Astrocyte (in vitro differentiated cells and primary cell): ENCODE measurements at regions not wholly inside any gene's neighbourhood (a gene's known extent, or its start where the extent isn't known, plus 50 kb on each side); places are given as distances from the start of the nearest gene placed in this dataset.
A peak's percentile ranks its signal among the peaks of the same experiment; 100 is the strongest.

Source experiments
- DNase-seq: peaks from one replicate; pipeline ENCODE4 v3.0.0-alpha.2; 2010; ENCODE audit warnings: low read depth
- FAIRE-seq: peaks from 2 replicates; lab custom pipeline; 2011; peaks lifted over from hg19 to GRCh38; lab: Jason Lieb, UNC
- H2AFZ ChIP-seq: 2 replicates; pipeline ENCODE4 v1.6.0; 2012; ENCODE audit warnings: low read depth, low read length, inconsistent platforms
- H3K27ac ChIP-seq: 2 replicates; pipeline ENCODE4 v1.5.1; 2011; ENCODE audit warnings: low read depth, low read length, inconsistent platforms
- H3K27me3 ChIP-seq: 2 replicates; pipeline ENCODE4 v1.6.0; 2011; ENCODE audit warnings: low read length, inconsistent platforms; ENCODE audit not compliant: insufficient read depth
- H3K36me3 ChIP-seq: 2 replicates; pipeline ENCODE4 v1.5.1; 2011; ENCODE audit warnings: low read length, inconsistent platforms; ENCODE audit not compliant: insufficient read depth
- H3K4me1 ChIP-seq: 2 replicates; pipeline ENCODE4 v1.5.1; 2011; ENCODE audit warnings: low read length, inconsistent platforms; ENCODE audit not compliant: insufficient read depth
- H3K4me2 ChIP-seq: 2 replicates; pipeline ENCODE4 v1.6.0; 2012; ENCODE audit warnings: low read length, inconsistent platforms
- H3K4me3 ChIP-seq: 2 replicates; pipeline ENCODE4 v1.5.1; 2011; ENCODE audit warnings: low read depth, mild to moderate bottlenecking, low read length, inconsistent platforms; ENCODE audit not compliant: insufficient read depth
- H3K79me2 ChIP-seq: 2 replicates; pipeline ENCODE4 v1.6.0; 2012; ENCODE audit warnings: mild to moderate bottlenecking, low read length, inconsistent platforms; ENCODE audit not compliant: insufficient read depth
- H3K9ac ChIP-seq: 2 replicates; pipeline ENCODE4 v1.6.0; 2012; ENCODE audit warnings: mild to moderate bottlenecking, low read length, inconsistent platforms
- H3K9me3 ChIP-seq: 2 replicates; pipeline ENCODE4 v1.5.1; 2012; ENCODE audit warnings: low read depth, mild to moderate bottlenecking, low read length, inconsistent platforms; ENCODE audit not compliant: insufficient read depth
- H4K20me1 ChIP-seq: 2 replicates; pipeline ENCODE4 v1.6.0; 2012; ENCODE audit warnings: low read length, inconsistent platforms; ENCODE audit not compliant: insufficient read depth
- H3K27ac Mint-ChIP-seq: one replicate; pipeline ENCODE4 v1.8.0; 2021; ENCODE audit warnings: mild to moderate bottlenecking, mixed read lengths; ENCODE audit not compliant: unreplicated experiment
- H3K27me3 Mint-ChIP-seq: one replicate; pipeline ENCODE4 v1.8.0; 2021; ENCODE audit warnings: low read depth, mixed read lengths; ENCODE audit not compliant: unreplicated experiment
- H3K36me3 Mint-ChIP-seq: one replicate; pipeline ENCODE4 v1.8.0; 2021; ENCODE audit warnings: low read depth, mixed read lengths; ENCODE audit not compliant: unreplicated experiment
- H3K4me1 Mint-ChIP-seq: one replicate; pipeline ENCODE4 v1.8.0; 2021; ENCODE audit warnings: low read depth, mixed read lengths; ENCODE audit not compliant: unreplicated experiment
- H3K4me3 Mint-ChIP-seq: one replicate; pipeline ENCODE4 v1.8.0; 2021; ENCODE audit warnings: mild to moderate bottlenecking, moderate library complexity, mixed read lengths; ENCODE audit not compliant: unreplicated experiment
- H3K9me3 Mint-ChIP-seq: one replicate; pipeline ENCODE4 v1.8.0; 2021; ENCODE audit warnings: mild to moderate bottlenecking, mixed read lengths; ENCODE audit not compliant: unreplicated experiment
- CTCF ChIP-seq: IDR thresholded peaks from 2 replicates; pipeline ENCODE4 v1.5.1; 2011; ENCODE audit warnings: low read depth, mild to moderate bottlenecking, inconsistent platforms, low read length, moderate library complexity; ENCODE audit not compliant: insufficient read depth
- EZH2 ChIP-seq: IDR thresholded peaks from 2 replicates; pipeline ENCODE4 v1.6.1; 2012; ENCODE audit warnings: mild to moderate bottlenecking, low read length, inconsistent platforms; ENCODE audit not compliant: insufficient read depth

DNA sequence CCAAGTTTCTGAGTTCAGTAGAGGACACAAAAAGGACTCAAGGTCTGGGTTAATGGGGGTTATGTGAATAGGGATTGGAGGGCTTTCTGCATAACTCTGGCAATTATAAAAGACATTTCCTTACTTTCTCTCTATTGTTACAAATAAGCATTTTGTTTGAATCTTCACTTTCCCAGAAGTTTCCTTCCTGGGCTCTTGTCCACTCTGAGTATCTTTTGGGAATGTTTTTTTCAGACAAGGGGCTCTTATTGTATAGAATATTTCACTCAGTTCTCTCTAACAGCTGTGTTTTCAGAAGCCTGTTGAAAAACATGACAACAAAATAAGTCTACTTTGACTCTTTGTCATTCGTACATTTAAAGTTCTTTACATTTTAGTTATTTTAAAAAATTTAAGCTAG is 57.6 kb upstream of the MAP9 start:
- Mint-ChIP-seq H3K27ac (no peak overlapping the region), H3K9me3 (peaks cover 2% of the 10 kb centered on the region), H3K27me3 (no peaks in the 10 kb centered on the region), H3K4me3 (no peak overlapping the region), H3K4me1 (peaks cover 3% of the 10 kb centered on the region), H3K36me3 (no peaks in the 10 kb centered on the region)
- H3K9ac ChIP-seq, result no peak overlapping the region
- no peak overlapping the region for H2AFZ ChIP-seq
- TF ChIP-seq EZH2, result no peak
- TF ChIP-seq CTCF, result no peak
- no peaks in the 10 kb centered on the region for H3K36me3 ChIP-seq
- no peaks in the 10 kb centered on the region for H3K79me2 ChIP-seq
- no peak overlapping the region for H3K4me3 ChIP-seq
- no peaks in the 10 kb centered on the region for H3K4me1 ChIP-seq
- H3K27ac ChIP-seq, result no peak overlapping the region
- no peak overlapping the region for H3K4me2 ChIP-seq
- H4K20me1 ChIP-seq, result no peaks in the 10 kb centered on the region
- FAIRE-seq (no peak), DNase-seq (no peak)
- no peaks in the 10 kb centered on the region for H3K27me3 ChIP-seq
- no peaks in the 10 kb centered on the region for H3K9me3 ChIP-seq

DNA sequence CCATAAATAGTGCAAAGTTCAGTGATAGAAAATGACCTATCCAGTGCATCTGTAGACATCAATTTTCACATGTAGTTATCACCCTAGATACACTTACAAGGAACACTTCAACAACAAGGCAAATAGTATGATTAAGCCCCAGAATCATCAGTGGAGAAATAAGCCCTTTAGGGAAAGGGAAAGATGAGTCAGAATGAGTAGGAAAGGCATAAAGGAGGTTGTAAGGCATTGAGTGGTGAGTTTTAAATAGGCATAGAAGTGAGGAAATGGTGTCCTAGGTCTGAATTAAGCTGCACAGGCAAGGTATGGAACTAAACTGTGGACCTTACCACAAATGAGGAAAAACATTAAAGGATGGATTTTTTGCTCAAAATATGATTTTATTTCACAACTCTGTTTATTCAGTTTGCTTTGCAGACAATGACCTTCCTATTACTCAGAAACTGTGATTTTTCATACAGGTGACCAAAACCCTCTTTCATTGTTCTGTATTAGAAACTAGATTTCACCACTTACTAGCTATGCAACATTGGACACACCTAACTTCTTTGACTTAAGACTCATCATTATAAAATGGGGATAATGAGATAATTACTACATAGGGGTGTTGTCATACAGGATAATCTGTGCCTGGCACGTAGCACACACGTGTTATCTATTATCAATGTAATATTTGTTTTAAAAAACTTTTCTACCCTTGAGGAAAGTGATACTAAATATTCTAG is 57.0 kb upstream of the MAP9 start:
- H3K27me3 Mint-ChIP-seq, result no peaks in the 10 kb centered on the region
- H3K4me3 ChIP-seq, result no peak overlapping the region
- H3K27me3 ChIP-seq, result no peaks in the 10 kb centered on the region
- TF ChIP-seq CTCF (no peak), EZH2 (no peak)
- FAIRE-seq (no peak), DNase-seq (peak; percentile 26)
- no peak overlapping the region for H3K4me2 ChIP-seq
- peaks cover 2% of the 10 kb centered on the region for H3K9me3 Mint-ChIP-seq
- H3K4me1 Mint-ChIP-seq, result peaks cover 3% of the 10 kb centered on the region
- no peaks in the 10 kb centered on the region for H3K36me3 Mint-ChIP-seq
- H2AFZ ChIP-seq, result no peak overlapping the region
- H3K27ac ChIP-seq, result no peak overlapping the region
- H4K20me1 ChIP-seq, result no peaks in the 10 kb centered on the region
- H3K4me3 Mint-ChIP-seq, result no peak overlapping the region
- no peak overlapping the region for H3K9ac ChIP-seq
- H3K27ac Mint-ChIP-seq, result no peak overlapping the region
- no peaks in the 10 kb centered on the region for H3K79me2 ChIP-seq
- H3K4me1 ChIP-seq, result no peaks in the 10 kb centered on the region
- no peaks in the 10 kb centered on the region for H3K9me3 ChIP-seq
- no peaks in the 10 kb centered on the region for H3K36me3 ChIP-seq
